ENCODE measurements at regions not wholly inside any gene's neighbourhood (a gene's known extent, or its start where the extent isn't known, plus 50 kb on each side); places are given as distances from the start of the nearest gene placed in this dataset.

GRCh38 chr7:96770758-96771157, 61.1 kb upstream of the SEM1 start:
- TF ChIP-seq CTCF (IDR thresholded peaks at IDR 0.05) = no peak

- no peak for TF ChIP-seq CTCF (IDR thresholded peaks at IDR 0.05)
Observed at GRCh38 chr7:96772139-96772694, 62.6 kb upstream of the SEM1 start.

- TF ChIP-seq CTCF (IDR thresholded peaks at IDR 0.05) = no peak
Observed at GRCh38 chr7:96773483-96773882, 63.8 kb upstream of the SEM1 start.

- TF ChIP-seq CTCF (IDR thresholded peaks at IDR 0.05) = no peak
Observed at GRCh38 chr7:96774358-96774757, 64.7 kb upstream of the SEM1 start.

- no peak for TF ChIP-seq CTCF (IDR thresholded peaks at IDR 0.05)
Observed at GRCh38 chr7:96775046-96775445, 65.4 kb upstream of the SEM1 start.

GRCh38 chr7:96778263-96778662, 68.6 kb upstream of the SEM1 start:
- peak; percentile 30; the same call in 1 of the 2 replicates for TF ChIP-seq CTCF (IDR thresholded peaks at IDR 0.05)

- TF ChIP-seq CTCF (IDR thresholded peaks at IDR 0.05) = no peak
Observed at GRCh38 chr7:96781919-96782318, 72.3 kb upstream of the SEM1 start.

- TF ChIP-seq CTCF (IDR thresholded peaks at IDR 0.05) = no peak
Observed at GRCh38 chr7:96784597-96784996, 75.0 kb upstream of the SEM1 start.

Data from LNCAP (cell line).